Left renal cortex interstitium (tissue), 4 donors: ENCODE measurements at regions not wholly inside any gene's neighbourhood (a gene's known extent, or its start where the extent isn't known, plus 50 kb on each side); places are given as distances from the start of the nearest gene placed in this dataset.
"Not testable (repeated sequence)": the region's sequence is repeated elsewhere in the genome, so short reads cannot be mapped to it uniquely, and the experiment has no call there.

Source experiments
- DNase-seq, 4 donors: peaks; one replicate each; pipeline ENCODE4 v3.0.0-alpha.2; 2013; ENCODE audit warnings: low read depth in 4 of 4, low spot score in 2 of 4, missing footprints in 1 of 4

DNA sequence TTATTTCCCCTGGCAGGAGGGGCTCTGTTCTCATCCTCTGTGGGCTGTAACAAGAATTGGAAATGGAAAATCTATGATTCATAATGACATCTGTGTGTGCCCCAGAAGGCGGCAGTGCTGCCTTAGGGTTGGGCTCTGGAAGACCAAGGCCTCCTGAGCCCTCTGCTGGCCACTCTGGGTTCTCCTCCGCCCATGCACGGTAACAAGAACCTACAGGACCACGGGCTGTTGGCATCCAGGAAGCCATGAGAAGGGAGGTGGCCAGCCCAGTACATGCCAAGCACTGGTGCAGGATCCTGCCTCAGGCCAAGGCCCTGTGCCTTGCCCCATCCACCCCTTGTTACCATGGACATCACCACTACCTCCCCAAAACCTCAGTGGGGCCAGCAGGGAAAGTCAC lies 454.2 kb downstream of the TP53TG3F start:
- DNase-seq = not testable (repeated sequence)

DNA sequence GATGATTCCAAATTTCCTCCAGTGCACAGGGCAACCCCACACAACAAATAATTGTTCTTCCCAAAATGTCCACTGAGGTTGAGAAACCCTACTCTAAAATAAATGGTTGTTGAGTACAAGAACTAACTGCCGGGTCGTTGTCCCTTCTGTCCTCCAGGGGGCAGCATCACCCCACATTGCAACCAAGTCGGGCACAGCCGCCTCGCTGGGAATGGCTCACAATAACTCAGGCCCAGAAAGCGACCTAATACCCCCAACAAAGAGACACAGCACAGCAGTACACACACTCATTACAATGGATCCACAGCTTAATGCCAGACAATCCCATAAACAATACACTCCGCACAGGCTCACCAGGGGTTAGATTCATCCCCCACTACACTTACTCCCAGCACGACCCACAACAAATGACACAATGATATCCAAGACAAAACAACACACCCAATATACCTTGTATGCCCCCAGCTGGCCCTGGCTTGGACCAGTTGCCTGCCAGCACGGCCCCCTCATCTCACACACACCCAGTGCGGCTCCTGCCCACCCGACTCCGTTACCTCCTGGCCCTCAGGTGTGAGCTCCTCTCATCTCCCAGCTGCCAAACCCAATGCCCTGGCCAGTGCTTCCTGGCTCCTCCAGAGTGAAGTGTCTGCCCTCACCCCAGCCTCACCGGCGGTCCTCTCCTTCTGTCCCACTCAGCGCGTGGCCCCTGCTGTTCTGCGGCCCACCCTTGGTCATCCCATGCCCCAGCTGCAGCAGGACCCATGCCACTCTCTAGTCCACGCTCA lies 461.5 kb downstream of the TP53TG3F start:
- not testable (repeated sequence) for DNase-seq

GRCh38 chr16:33922914-33923313 lies 463.5 kb downstream of the TP53TG3F start:
- DNase-seq = not testable (repeated sequence)

DNA sequence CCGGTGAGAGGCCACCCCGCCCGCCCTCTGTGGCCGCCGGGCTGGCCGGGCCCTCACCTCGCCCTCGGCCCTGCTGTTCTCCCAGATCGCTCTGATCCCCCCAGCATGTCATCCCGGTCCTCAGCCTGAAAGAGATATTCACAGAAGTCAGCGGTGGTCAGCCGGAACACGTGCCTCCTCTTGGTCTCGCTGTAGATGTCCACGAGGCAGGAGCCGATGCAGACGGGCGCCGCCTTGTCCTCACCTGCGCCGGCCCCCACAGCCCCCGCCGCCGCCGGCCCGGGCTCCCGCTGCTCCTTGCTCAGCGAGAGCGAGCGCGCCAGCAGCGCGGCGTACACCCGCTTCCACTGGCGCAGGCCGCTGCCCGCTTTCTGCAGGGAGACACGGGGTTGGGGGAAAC lies 468.6 kb downstream of the TP53TG3F start:
- DNase-seq = not testable (repeated sequence)

- DNase-seq = not testable (repeated sequence)
Observed at GRCh38 chr16:33932191-33932590, 472.8 kb downstream of the TP53TG3F start.

- DNase-seq = not testable (repeated sequence)
Observed at GRCh38 chr16:33933039-33933438, 473.6 kb downstream of the TP53TG3F start.

- not testable (repeated sequence) for DNase-seq
Observed at GRCh38 chr16:33935766-33936165, 476.4 kb downstream of the TP53TG3F start.

DNA sequence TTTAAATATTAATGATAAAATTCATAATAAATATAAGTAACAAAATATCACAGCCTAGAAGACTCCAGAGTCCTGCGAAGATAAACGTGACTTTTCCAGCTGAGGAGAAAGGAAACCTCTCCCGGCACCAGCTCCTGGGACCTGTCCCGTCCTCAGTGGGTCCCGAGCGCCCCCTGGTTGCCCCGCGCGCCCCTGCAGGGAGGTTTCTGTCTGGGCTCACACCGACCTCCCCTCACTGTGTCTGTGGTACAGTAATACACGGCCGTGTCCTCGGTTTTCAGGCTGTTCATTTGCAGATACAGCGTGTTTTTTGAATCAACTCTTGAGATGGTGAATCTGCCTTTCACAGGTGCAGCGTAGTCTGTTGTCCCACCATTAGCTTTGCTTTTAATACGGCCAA lies 478.7 kb downstream of the TP53TG3F start:
- not testable (repeated sequence) for DNase-seq

- DNase-seq = not testable (repeated sequence)
Observed at GRCh38 chr16:33961536-33961935, 502.1 kb downstream of the TP53TG3F start.

- DNase-seq = not testable (repeated sequence)
Observed at GRCh38 chr16:33965534-33965933, 506.1 kb downstream of the TP53TG3F start.

DNA sequence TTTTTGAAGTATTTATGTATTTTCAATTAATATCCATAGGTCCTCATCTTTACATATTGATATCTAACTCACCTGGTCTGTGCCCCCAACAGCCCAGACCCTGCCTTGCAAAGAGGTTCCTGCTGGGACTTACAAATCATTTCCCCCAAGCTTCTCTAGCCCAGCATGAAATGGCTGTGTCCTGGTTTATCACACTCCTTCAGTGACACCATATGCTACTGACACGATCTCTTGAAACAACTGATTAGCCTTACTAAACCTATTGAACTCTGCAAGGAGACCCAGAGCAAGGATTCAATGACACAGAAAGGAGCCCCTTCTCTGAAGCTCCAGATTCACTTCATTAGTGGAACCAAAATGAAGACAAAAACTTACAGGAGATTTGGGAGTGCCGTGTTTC lies 507.4 kb downstream of the TP53TG3F start:
- DNase-seq = not testable (repeated sequence)

DNA sequence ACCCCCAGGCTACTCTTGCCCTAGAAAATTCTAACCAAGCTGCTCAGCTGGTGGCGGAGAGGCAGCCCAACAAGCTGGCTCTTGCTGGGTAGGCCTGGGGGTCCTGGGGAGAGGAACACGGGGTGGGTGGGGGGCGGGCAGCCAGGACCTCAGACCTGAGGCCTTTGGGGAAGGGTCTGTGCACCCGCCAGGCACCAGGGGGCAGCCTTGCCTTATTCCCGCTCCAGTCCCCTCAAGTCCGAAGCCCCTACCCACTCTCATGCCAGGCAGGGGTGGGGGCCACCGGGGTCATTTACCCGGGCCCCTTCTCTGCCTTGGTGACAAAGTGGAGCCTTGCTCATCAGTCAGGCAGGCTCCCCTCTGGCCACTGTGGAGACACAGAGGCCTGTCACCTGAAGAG lies 515.1 kb downstream of the TP53TG3F start:
- DNase-seq = not testable (repeated sequence)

GRCh38 chr16:33975744-33976143 lies 516.3 kb downstream of the TP53TG3F start:
- DNase-seq = not testable (repeated sequence)

GRCh38 chr16:33976521-33976920 lies 517.1 kb downstream of the TP53TG3F start:
- DNase-seq = not testable (repeated sequence)

DNA sequence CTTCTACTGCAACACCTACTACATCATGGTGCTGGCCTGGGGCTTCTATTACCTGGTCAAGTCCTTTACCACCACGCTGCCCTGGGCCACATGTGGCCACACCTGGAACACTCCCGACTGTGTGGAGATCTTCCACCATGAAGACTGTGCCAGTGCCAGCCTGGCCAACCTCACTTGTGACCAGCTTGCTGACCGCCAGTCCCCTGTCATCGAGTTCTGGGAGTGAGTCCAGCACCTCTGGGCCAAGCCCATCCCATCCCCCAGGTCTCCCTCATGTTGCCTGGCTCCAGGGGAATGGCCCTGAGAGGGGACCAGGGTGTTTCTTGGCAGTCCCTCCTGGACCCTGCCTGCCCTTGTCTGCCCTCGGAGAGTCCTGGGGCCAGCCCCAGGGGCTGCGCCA lies 519.4 kb downstream of the TP53TG3F start:
- not testable (repeated sequence) for DNase-seq

DNA sequence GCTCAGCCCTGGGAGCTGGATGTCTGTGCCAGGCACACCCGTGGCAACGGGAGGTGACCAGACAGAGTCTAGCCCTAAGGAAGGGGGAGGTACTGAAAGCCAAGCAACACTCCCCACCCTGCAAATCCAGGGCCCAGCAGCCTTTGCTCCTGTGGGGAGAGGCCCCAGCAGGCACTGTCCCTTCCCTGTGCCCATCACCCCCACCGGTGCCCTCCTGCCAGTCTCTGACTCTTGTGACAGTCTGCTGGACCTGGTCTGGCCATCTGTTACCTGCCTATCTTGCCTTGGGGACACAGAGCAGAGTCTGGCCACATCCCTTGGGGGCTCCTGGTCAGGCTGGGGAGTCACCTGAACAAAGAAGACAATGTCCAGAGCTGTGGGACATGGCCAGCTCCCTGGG lies 520.2 kb downstream of the TP53TG3F start:
- DNase-seq = not testable (repeated sequence)

GRCh38 chr16:33980736-33981135 lies 521.3 kb downstream of the TP53TG3F start:
- DNase-seq = not testable (repeated sequence)

GRCh38 chr16:33984428-33984827 lies 525.0 kb downstream of the TP53TG3F start:
- DNase-seq = not testable (repeated sequence)

- DNase-seq = not testable (repeated sequence)
Observed at GRCh38 chr16:33986521-33986920, 527.1 kb downstream of the TP53TG3F start.

DNA sequence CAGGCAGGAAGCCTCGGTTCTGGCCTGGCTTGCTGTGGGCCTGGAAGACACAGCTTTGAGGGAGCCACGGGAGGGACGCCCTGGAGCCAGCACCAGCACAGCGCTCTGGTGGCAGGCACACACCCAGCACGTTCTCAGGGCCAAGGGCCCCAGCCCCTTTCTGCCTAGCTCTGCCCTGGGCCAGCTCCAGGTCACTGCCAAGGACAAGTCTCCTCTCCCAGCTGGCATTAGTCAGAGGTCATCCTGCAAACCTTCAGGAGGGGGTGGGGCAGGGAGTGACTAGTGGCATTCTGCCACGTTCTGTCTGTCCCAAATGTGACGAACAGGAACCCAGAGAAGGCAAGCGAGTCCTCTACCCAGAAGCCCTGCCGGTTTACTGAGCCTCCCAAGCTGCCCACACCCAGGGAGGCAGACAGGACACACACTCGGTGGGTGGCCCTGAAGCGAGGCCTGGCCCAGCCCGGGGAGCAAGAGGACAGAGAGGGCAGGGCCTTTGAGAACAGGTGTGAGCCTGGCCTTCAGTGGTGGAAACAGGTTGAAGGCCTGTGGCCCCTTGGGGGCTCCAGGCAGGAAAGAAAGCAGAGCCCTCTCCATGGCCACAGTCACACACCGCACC lies 528.0 kb downstream of the TP53TG3F start:
- DNase-seq = not testable (repeated sequence)

DNA sequence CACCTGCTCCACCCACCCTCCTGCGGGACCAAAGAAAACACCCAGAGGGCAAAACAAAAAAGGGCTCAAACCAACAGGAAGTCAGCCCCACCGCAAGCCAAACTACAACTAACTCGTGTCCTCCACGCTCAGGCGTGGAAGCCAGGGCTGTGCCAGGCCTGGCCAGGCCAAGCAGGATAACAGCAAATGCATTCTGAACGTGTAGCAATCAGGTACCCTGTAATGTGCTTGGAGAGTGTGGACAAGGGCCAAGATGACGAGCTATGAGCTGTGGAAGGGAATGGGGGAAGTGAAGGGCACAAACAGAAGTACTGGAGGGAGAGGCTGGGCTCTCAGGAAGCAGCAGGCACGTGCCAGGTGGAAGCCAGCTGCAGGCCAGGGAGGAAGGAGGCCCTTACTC lies 528.6 kb downstream of the TP53TG3F start:
- DNase-seq = not testable (repeated sequence)

GRCh38 chr16:33990488-33990887 lies 531.1 kb downstream of the TP53TG3F start:
- DNase-seq = not testable (repeated sequence)
